HEK293 (cell line): ENCODE measurements at regions not wholly inside any gene's neighbourhood (a gene's known extent, or its start where the extent isn't known, plus 50 kb on each side); places are given as distances from the start of the nearest gene placed in this dataset.

Source experiments
- ELK4 ChIP-seq: IDR thresholded peaks from 2 replicates; pipeline ENCODE4 v1.6.1; 2011; ENCODE audit warnings: mild to moderate bottlenecking, low read depth, low read length, borderline replicate concordance
- GLIS2 ChIP-seq: fragments of 450-650 bp; formaldehyde crosslinking; IDR thresholded peaks from 2 replicates; pipeline ENCODE4 v1.5.1; 2016; ENCODE audit warnings: missing biosample characterization, missing genetic modification characterization
- IKZF3 ChIP-seq: fragments of 450-650 bp; IDR thresholded peaks from 2 replicates; pipeline ENCODE4 v1.5.0; 2018; ENCODE audit warnings: missing biosample characterization, mild to moderate bottlenecking, missing genetic modification characterization, moderate library complexity
- KLF17 ChIP-seq: fragments of 450-650 bp; formaldehyde crosslinking; IDR thresholded peaks from 2 replicates; pipeline ENCODE4 v1.5.1; 2016; ENCODE audit warnings: missing biosample characterization, missing genetic modification characterization
- KLF9 ChIP-seq: fragments of 450-650 bp; formaldehyde crosslinking; IDR thresholded peaks from 2 replicates; pipeline ENCODE4 v1.5.1; 2016; ENCODE audit warnings: missing biosample characterization, missing genetic modification characterization, low read depth
- PBX3 ChIP-seq: sonication (generic); formaldehyde crosslinking; IDR thresholded peaks from 2 replicates; pipeline ENCODE4 v1.8.1; 2022; ENCODE audit warnings: mild to moderate bottlenecking, moderate library complexity, missing genetic modification reagents
- REST ChIP-seq: fragments of 450-650 bp; formaldehyde crosslinking; IDR thresholded peaks from 2 replicates; pipeline ENCODE4 v1.5.1; 2016; ENCODE audit warnings: missing biosample characterization, missing genetic modification characterization
- SP7 ChIP-seq: fragments of 450-650 bp; formaldehyde crosslinking; IDR thresholded peaks from 2 replicates; pipeline ENCODE4 v1.5.1; 2016; ENCODE audit warnings: missing biosample characterization, missing genetic modification characterization
- TRIM28 ChIP-seq: IDR thresholded peaks from 2 replicates; pipeline ENCODE4 v1.6.1; 2011; ENCODE audit warnings: low read length, control low read depth, borderline replicate concordance
- YY1 ChIP-seq: fragments of 450-650 bp; formaldehyde crosslinking; IDR thresholded peaks from 2 replicates; pipeline ENCODE4 v1.5.1; 2018; ENCODE audit warnings: missing biosample characterization, missing genetic modification characterization
- ZBTB49 ChIP-seq: fragments of 450-650 bp; formaldehyde crosslinking; IDR thresholded peaks from 2 replicates; pipeline ENCODE4 v1.5.1; 2016; ENCODE audit warnings: missing biosample characterization, missing genetic modification characterization, low read depth
- ZBTB7A ChIP-seq: fragments of 450-650 bp; formaldehyde crosslinking; IDR thresholded peaks from 2 replicates; pipeline ENCODE4 v1.5.1; 2016; ENCODE audit warnings: low read depth, missing biosample characterization, missing genetic modification characterization
- ZFP37 ChIP-seq: fragments of 450-650 bp; formaldehyde crosslinking; IDR thresholded peaks from 2 replicates; pipeline ENCODE4 v1.5.1; 2016; ENCODE audit warnings: missing biosample characterization, missing genetic modification characterization
- ZFP69B ChIP-seq: fragments of 450-650 bp; formaldehyde crosslinking; IDR thresholded peaks from 2 replicates; pipeline ENCODE4 v1.5.1; 2016; ENCODE audit warnings: missing biosample characterization, missing genetic modification characterization
- ZNF132 ChIP-seq: fragments of 450-650 bp; formaldehyde crosslinking; IDR thresholded peaks from 2 replicates; pipeline ENCODE4 v1.5.1; 2017; ENCODE audit warnings: missing biosample characterization, missing genetic modification characterization, borderline replicate concordance
- ZNF174 ChIP-seq: fragments of 450-650 bp; formaldehyde crosslinking; IDR thresholded peaks from 2 replicates; pipeline ENCODE4 v1.5.0; 2017; ENCODE audit warnings: missing biosample characterization, mild to moderate bottlenecking, missing genetic modification characterization
- ZNF18 ChIP-seq: fragments of 450-650 bp; formaldehyde crosslinking; IDR thresholded peaks from 2 replicates; pipeline ENCODE4 v1.5.1; 2016; ENCODE audit warnings: missing biosample characterization, missing genetic modification characterization
- ZNF202 ChIP-seq: fragments of 450-650 bp; formaldehyde crosslinking; IDR thresholded peaks from 2 replicates; pipeline ENCODE4 v1.5.1; 2016; ENCODE audit warnings: missing biosample characterization, missing genetic modification characterization, borderline replicate concordance
- ZNF223 ChIP-seq: fragments of 450-650 bp; formaldehyde crosslinking; IDR thresholded peaks from 2 replicates; pipeline ENCODE4 v1.5.1; 2016; ENCODE audit warnings: missing biosample characterization, missing genetic modification characterization
- ZNF24 ChIP-seq: fragments of 450-650 bp; formaldehyde crosslinking; IDR thresholded peaks from 2 replicates; pipeline ENCODE4 v1.5.1; 2016; ENCODE audit warnings: missing biosample characterization, missing genetic modification characterization
- ZNF335 ChIP-seq: fragments of 450-650 bp; formaldehyde crosslinking; conservative IDR thresholded peaks from 2 replicates; pipeline ENCODE4 v1.5.1; 2016; ENCODE audit warnings: missing biosample characterization, missing genetic modification characterization
- ZNF366 ChIP-seq: fragments of 450-650 bp; formaldehyde crosslinking; conservative IDR thresholded peaks from 2 replicates; pipeline ENCODE4 v1.5.1; 2016; ENCODE audit warnings: missing biosample characterization, missing genetic modification characterization
- ZNF501 ChIP-seq: fragments of 450-650 bp; formaldehyde crosslinking; IDR thresholded peaks from 2 replicates; pipeline ENCODE4 v1.5.1; 2016; ENCODE audit warnings: missing biosample characterization, missing genetic modification characterization
- ZNF530 ChIP-seq: fragments of 450-650 bp; formaldehyde crosslinking; IDR thresholded peaks from 2 replicates; pipeline ENCODE4 v1.5.1; 2016; ENCODE audit warnings: low read depth, missing biosample characterization, missing genetic modification characterization
- ZNF596 ChIP-seq: fragments of 450-650 bp; IDR thresholded peaks from 2 replicates; pipeline ENCODE4 v1.5.0; 2018; ENCODE audit warnings: missing biosample characterization, mild to moderate bottlenecking, missing genetic modification characterization, moderate library complexity
- ZNF623 ChIP-seq: fragments of 450-650 bp; formaldehyde crosslinking; IDR thresholded peaks from 2 replicates; pipeline ENCODE4 v1.5.1; 2016; ENCODE audit warnings: missing biosample characterization, missing genetic modification characterization
- ZNF639 ChIP-seq: fragments of 450-650 bp; formaldehyde crosslinking; IDR thresholded peaks from 2 replicates; pipeline ENCODE4 v1.5.1; 2016; ENCODE audit warnings: missing biosample characterization, missing genetic modification characterization
- ZNF664 ChIP-seq: fragments of 450-650 bp; formaldehyde crosslinking; IDR thresholded peaks from 2 replicates; pipeline ENCODE4 v1.5.1; 2016; ENCODE audit warnings: missing biosample characterization, missing genetic modification characterization
- ZNF843 ChIP-seq: fragments of 450-650 bp; formaldehyde crosslinking; IDR thresholded peaks from 2 replicates; pipeline ENCODE4 v1.5.1; 2016; ENCODE audit warnings: missing biosample characterization, missing genetic modification characterization
- ZXDB ChIP-seq: fragments of 450-650 bp; formaldehyde crosslinking; IDR thresholded peaks from 2 replicates; pipeline ENCODE4 v1.5.1; 2016; ENCODE audit warnings: missing biosample characterization, missing genetic modification characterization

GRCh38 chr1:14318830-14319229 is 279.7 kb upstream of the KAZN start (continued):
- TF ChIP-seq ZNF596 (tag by site-specific recombination) (no peak), ZNF24 (no peak), TRIM28 (no peak), SP7 (tag by site-specific recombination) (no peak), KLF9 (tag by site-specific recombination) (no peak), PBX3 (no peak), ZXDB (tag by site-specific recombination) (peak; percentile 62), ZBTB49 (no peak), ZNF18 (tag by site-specific recombination) (no peak), ZNF366 (tag by site-specific recombination) (no peak), ZNF530 (tag by site-specific recombination) (no peak), ELK4 (no peak), ZNF335 (tag by site-specific recombination) (no peak), KLF17 (no peak), ZFP37 (tag by site-specific recombination) (0 out of 2 replicates have a peak, but pooled peaks have one; percentile 32), ZNF623 (tag by site-specific recombination) (peak; percentile 71), ZNF501 (peak; percentile 45; the same call in 1 of the 2 replicates), ZNF132 (tag by site-specific recombination) (no peak), ZNF202 (tag by site-specific recombination) (peak; percentile 13; the same call in 1 of the 2 replicates), ZFP69B (no peak), REST (tag by site-specific recombination) (peak; percentile 52; the same call in 1 of the 2 replicates), ZNF174 (tag by site-specific recombination) (no peak), ZBTB7A (tag by site-specific recombination) (no peak), ZNF639 (no peak), YY1 (tag by site-specific recombination) (no peak), IKZF3 (tag by site-specific recombination) (no peak), ZNF664 (tag by site-specific recombination) (no peak), GLIS2 (tag by site-specific recombination) (no peak), ZNF843 (no peak), ZNF223 (no peak)
